Sigmoid colon (tissue), 4 donors: ENCODE measurements at regions not wholly inside any gene's neighbourhood (a gene's known extent, or its start where the extent isn't known, plus 50 kb on each side); places are given as distances from the start of the nearest gene placed in this dataset.

Source experiments
- EP300 ChIP-seq, 4 donors: sonication (generic); formaldehyde crosslinking; IDR thresholded peaks; one replicate each; pipeline ENCODE4 v1.6.1; 2017; ENCODE audit warnings: antibody characterized with exemption in 4 of 4
- POLR2A ChIP-seq, 2 donors: fragments of 450-650 bp; IDR thresholded peaks; one replicate each; pipeline ENCODE4 v1.6.1; 2016; ENCODE audit warnings: antibody characterized with exemption in 2 of 2, mild to moderate bottlenecking in 2 of 2, moderate library complexity in 2 of 2
- POLR2AphosphoS5 ChIP-seq, 4 donors: sonication (generic); formaldehyde crosslinking; IDR thresholded peaks; one replicate each; pipeline ENCODE4 v1.6.1; 2017; ENCODE audit warnings: antibody characterized with exemption in 4 of 4
- TF ChIP-seq, protein P1 (sequence below), 4 experiments: fragments of 450-650 bp in 3 of 4; fragments of 200-600 bp in 1 of 4; IDR thresholded peaks; one replicate each; pipeline ENCODE4 v1.5.1; 2016 to 2019; ENCODE audit warnings: antibody characterized with exemption in 4 of 4, mild to moderate bottlenecking in 3 of 4, moderate library complexity in 2 of 4

DNA sequence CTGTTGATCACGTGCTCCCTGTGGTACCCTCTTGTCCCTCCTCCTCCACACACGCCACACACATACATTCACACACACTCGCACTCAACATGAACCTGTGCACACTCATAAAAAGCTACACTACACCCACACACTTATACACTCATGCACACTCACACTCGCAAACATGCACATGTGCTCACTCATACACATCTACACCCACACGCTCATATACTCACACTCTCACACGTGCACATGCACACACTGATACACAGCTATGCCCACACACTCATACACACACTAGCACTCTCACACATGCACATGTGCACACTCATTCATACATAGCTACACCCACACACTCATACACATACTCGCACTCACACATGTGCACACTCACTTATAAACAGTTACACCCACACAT lies 113.6 kb downstream of the LRATD1 start:
- TF ChIP-seq POLR2A (IDR thresholded peaks at IDR 0.05) (no peak), POLR2AphosphoS5 (IDR thresholded peaks at IDR 0.05) (no peak), EP300 (IDR thresholded peaks at IDR 0.05) (no peak)
- TF ChIP-seq, protein P1, sequence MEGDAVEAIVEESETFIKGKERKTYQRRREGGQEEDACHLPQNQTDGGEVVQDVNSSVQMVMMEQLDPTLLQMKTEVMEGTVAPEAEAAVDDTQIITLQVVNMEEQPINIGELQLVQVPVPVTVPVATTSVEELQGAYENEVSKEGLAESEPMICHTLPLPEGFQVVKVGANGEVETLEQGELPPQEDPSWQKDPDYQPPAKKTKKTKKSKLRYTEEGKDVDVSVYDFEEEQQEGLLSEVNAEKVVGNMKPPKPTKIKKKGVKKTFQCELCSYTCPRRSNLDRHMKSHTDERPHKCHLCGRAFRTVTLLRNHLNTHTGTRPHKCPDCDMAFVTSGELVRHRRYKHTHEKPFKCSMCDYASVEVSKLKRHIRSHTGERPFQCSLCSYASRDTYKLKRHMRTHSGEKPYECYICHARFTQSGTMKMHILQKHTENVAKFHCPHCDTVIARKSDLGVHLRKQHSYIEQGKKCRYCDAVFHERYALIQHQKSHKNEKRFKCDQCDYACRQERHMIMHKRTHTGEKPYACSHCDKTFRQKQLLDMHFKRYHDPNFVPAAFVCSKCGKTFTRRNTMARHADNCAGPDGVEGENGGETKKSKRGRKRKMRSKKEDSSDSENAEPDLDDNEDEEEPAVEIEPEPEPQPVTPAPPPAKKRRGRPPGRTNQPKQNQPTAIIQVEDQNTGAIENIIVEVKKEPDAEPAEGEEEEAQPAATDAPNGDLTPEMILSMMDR (IDR thresholded peaks at IDR 0.05), result no peak
